ENCODE measurements at regions not wholly inside any gene's neighbourhood (a gene's known extent, or its start where the extent isn't known, plus 50 kb on each side); places are given as distances from the start of the nearest gene placed in this dataset.

DNA sequence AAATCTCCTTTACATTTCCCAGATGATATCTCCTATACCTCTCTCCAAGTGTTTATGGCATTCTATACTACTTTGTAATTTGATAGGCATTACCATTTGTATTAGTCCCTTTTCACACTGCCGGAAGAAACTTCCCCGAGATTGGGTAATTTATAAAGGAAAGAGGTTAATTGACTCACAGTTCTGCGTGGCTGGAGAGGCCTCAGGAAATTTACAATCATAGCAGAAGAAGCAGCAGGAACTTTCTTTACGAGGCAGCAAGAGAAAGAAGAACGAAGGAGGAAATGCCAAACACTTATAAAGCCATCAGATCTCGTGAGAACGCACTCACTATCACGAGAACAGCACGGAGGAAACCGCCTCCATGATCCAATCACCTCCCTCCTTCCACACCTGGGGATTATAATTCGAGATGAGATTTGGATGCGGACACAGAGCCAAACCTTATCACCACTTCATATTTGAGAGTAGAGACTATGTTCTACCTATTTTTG is 1194.6 kb downstream of the SORCS1 start:
- Histone ChIP-seq H3K23me2 (ENCODE audit: low read depth, low read length) (no peaks in the 10 kb centered on the region), H3K4me1 (replicated peaks in 1 of 4; ENCODE audit: control insufficient read depth in 3 of 4, insufficient read depth in 4 of 4, low read length in 3 of 4) (peaks cover 0 to 9% (median 4%) of the 10 kb centered on the region in 4 experiments; a peak in 5 of 7 replicates), H3K79me2 (ENCODE audit: control insufficient read depth in 1 of 2, insufficient read depth in 2 of 2, low read length in 2 of 2) (no peaks in the 10 kb centered on the region), H2AK5ac (ENCODE audit: low read depth, low read length) (no peak overlapping the region), H3K56ac (replicated peaks; ENCODE audit: insufficient read length, low read depth, low read length) (no peak overlapping the region), H3K9ac (replicated peaks in 1 of 4; ENCODE audit: extremely low read depth in 1 of 4, low read depth in 3 of 4, low read length in 3 of 4) (no peak overlapping the region), H3K4me2 (ENCODE audit: insufficient read depth in 1 of 2, low read depth in 2 of 2, low read length in 2 of 2) (no peak overlapping the region), H3K27me3 (replicated peaks in 1 of 4; ENCODE audit: control insufficient read depth in 3 of 4, extremely low read depth in 1 of 4, insufficient read depth in 3 of 4, low read length in 3 of 4) (no peaks in the 10 kb centered on the region), H2BK120ac (replicated peaks; ENCODE audit: low read depth, low read length) (no peak overlapping the region), H2BK20ac (ENCODE audit: low read length) (no peak overlapping the region), H3K4ac (replicated peaks; ENCODE audit: insufficient read length, low read depth, low read length) (no peak overlapping the region), H4K8ac (ENCODE audit: extremely low read depth, insufficient read depth, low read length) (no peak overlapping the region), H3K14ac (ENCODE audit: insufficient read length) (no peak overlapping the region), H4K20me1 (replicated peaks in 1 of 2; ENCODE audit: control insufficient read depth in 1 of 2, insufficient read depth in 2 of 2, low read length in 2 of 2) (no peaks in the 10 kb centered on the region), H3K4me3 (ENCODE audit: extremely low read depth in 1 of 4, insufficient read depth in 2 of 4, low read depth in 3 of 4, low read length in 4 of 4) (no peak overlapping the region), H4K91ac (replicated peaks; ENCODE audit: insufficient read length, low read length) (no peak overlapping the region), H2BK15ac (ENCODE audit: low read length) (no peak overlapping the region), H3K9me3 (ENCODE audit: insufficient read depth in 2 of 2, low read depth in 1 of 2, low read length in 1 of 2) (no peaks in the 10 kb centered on the region), H3K27ac (ENCODE audit: low read depth, low read length) (no peak overlapping the region), H2BK5ac (ENCODE audit: low read depth, low read length) (no peak overlapping the region), H4K5ac (ENCODE audit: insufficient read length, low read depth, low read length) (no peak overlapping the region), H3K36me3 (ENCODE audit: control insufficient read depth in 2 of 4, insufficient read depth in 4 of 4, low read length in 3 of 4) (no peaks in the 10 kb centered on the region), H3K18ac (ENCODE audit: extremely low read depth, low read length) (no peak overlapping the region), H2AFZ (ENCODE audit: low read length) (no peak overlapping the region), H2BK12ac (ENCODE audit: low read depth, low read length) (no peak overlapping the region), H3K23ac (ENCODE audit: insufficient read length) (no peak overlapping the region), H3K79me1 (ENCODE audit: low read depth, low read length) (no peaks in the 10 kb centered on the region)
- TF ChIP-seq POLR2A (IDR thresholded peaks at IDR 0.05; ENCODE audit: control extremely low read depth in 1 of 2, low read depth in 2 of 2, low read length in 2 of 2) (no peak), SP1 (IDR thresholded peaks at IDR 0.05; ENCODE audit: low read depth, low read length) (no peak), SAP30 (IDR thresholded peaks at IDR 0.05; ENCODE audit: insufficient read depth, insufficient replicate concordance, low read length) (no peak), CREB1 (IDR thresholded peaks at IDR 0.05) (no peak), POU5F1 (IDR thresholded peaks at IDR 0.05; ENCODE audit: low read depth, low read length) (no peak), SIRT6 (IDR thresholded peaks at IDR 0.05; ENCODE audit: low read length) (no peak), ASH2L (IDR thresholded peaks at IDR 0.05; ENCODE audit: low read length) (no peak), BRCA1 (IDR thresholded peaks at IDR 0.05; ENCODE audit: low read depth, low read length) (no peak), BCL11A (IDR thresholded peaks at IDR 0.05; ENCODE audit: low read depth in 2 of 2, low read length in 2 of 2) (no peak), ZNF274 (IDR thresholded peaks at IDR 0.05; ENCODE audit: borderline replicate concordance, extremely low read depth, low read length) (no peak)
- DNase-seq (ENCODE audit: low read depth in 1 of 2, low spot score in 2 of 2) (no peak), FAIRE-seq (no peak)
- ChIA-PET CTCF (ENCODE audit: partially characterized antibody) (interaction anchor here (6.3 kb wide), 1 partner anchor 19 kb away, joined by 63 read pairs; no protein-coding TSS in a partner anchor), POLR2A (ENCODE audit: partially characterized antibody) (no interaction called here)
- WGBS, 2 experiments (ENCODE audit: extremely low coverage in 1 of 2, insufficient coverage in 1 of 2, insufficient read length in 1 of 2, insufficient replicate concordance in 2 of 2, low coverage in 1 of 2, low lambda C conversion rate in 2 of 2, missing lambda C conversion rate in 1 of 2), result 76% methylated on average over 11 of the region's 12 CpGs; no CpG with 5 or more reads in 1 of the 2 experiments
